HG02588 (cell line): ENCODE measurements at regions not wholly inside any gene's neighbourhood (a gene's known extent, or its start where the extent isn't known, plus 50 kb on each side); places are given as distances from the start of the nearest gene placed in this dataset.
"Not testable (repeated sequence)": the region's sequence is repeated elsewhere in the genome, so short reads cannot be mapped to it uniquely, and the experiment has no call there.

ENCODE experiments used
- ATAC-seq: cut with Tn5 transposase; IDR thresholded peaks from one replicate; pipeline ENCODE4 v1.9.1; 2021; ENCODE audit warnings: mild to moderate bottlenecking, moderate library complexity; ENCODE audit not compliant: unreplicated experiment

DNA sequence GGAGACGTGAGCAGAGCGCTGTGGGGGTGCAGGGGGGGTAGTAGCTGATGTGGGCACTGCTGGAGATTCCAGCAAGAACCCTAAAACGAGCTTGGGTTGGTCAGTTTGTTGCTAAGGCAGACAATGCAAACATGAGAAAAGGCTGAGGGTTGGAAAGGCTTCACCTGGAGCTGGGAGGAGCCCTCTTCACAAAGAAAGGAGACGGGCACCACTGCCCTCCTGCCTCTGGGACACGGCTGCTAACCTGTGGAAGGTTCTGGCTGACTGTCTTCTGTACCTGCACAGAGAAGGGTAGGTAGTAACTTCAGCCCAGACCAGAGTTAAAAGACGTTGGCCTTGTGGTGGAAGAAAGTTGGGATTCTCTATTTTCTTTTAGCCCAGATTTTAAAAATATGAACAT is 108.7 kb downstream of the SUCLA2 start:
- ATAC-seq, result no peak

DNA sequence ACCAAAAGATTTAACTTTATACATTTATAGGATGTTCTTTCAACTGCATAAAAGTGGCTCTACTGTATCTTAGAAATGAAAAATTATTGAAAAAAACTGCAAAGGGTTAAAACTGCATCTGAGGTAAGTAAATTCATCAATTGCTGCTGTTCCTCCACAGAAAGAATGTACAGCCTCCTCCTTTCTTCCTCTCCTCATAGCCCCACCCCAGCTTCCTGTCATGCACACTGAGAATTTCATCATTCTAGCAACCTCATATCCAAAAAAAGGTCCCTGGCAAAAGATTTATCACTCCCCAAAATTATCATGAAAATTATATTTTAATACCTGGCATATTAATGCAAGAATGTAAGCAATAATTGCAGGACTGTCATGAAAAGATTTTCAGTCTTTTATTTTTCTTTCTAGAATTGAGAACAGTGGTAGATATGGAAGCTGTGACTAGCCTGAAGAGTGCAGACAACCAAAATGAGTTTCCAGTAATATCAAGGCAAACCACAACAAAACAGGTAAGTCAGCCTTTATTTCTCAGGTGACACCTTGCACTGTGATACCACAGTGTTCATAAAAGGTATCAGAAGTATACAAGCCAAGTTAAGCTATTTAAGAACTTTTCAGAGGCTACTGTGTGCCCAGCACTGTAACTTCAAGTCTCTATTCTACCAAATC is 110.8 kb downstream of the SUCLA2 start:
- ATAC-seq, result no peak

GRCh38 chr13:47886314-47886713 is 114.8 kb downstream of the SUCLA2 start:
- ATAC-seq, result no peak

- ATAC-seq, result no peak
These were observed 125.9 kb downstream of the SUCLA2 start for GRCh38 chr13:47875201-47875600.

DNA sequence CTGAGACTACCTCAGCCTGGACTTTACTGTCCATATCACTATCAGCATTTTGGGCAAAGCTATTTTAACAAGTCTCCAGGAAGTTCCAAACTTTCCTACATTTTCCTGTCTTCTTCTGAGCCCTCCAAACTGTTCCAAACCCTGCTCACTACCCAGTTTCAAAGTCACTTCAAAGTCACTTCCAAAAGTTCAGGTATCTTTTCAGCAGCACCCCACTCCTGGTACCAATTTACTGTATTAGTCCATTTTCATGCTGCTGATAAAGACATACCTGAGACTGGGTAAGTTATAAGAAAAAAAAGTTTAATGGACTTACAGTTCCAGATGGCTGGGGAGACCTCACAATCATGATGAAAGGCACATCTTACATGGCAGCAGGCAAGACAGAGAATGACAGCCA is 127.1 kb downstream of the SUCLA2 start:
- not testable (repeated sequence) for ATAC-seq

DNA sequence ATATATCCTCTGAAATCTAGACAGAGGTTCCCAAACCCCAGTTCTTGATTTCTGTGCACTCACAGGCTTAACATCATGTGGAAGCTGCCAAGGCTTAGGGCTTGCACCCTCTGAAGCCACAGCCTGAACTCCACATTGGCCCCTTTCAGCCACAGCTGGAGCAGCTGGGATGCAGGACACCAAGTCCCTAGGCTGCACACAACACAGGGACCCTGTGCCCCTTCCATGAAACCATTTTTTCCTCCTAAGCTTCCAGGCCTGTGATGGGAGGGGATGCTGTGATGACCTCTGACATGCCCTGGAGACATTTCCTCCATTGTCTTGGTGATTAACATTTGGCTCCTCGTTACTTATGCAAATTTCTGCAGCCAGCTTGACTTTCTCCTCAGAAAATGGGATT is 127.8 kb downstream of the SUCLA2 start:
- ATAC-seq, result not testable (repeated sequence)

GRCh38 chr13:47869776-47870175 is 131.3 kb downstream of the SUCLA2 start:
- no peak for ATAC-seq

DNA sequence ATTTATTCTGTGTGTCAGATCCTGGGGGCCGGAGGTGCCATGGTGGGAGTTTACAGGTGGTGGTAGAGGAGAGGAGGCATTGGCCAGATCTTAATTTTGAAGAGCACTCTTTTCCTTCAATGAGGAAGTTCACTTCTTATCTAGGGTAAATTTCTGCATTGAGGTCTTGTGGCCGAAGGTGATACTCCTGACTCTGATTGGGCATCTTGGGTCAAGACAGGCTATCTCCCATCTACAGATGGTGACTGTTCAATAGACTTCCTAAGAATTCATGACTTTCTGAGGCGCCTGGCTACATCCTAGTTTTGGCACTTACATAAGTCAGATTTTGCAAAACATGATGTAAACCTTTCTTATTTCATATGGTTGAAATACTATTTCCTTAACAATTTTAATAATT is 135.2 kb downstream of the SUCLA2 start:
- ATAC-seq, result no peak

GRCh38 chr13:47862841-47863240 is 138.2 kb downstream of the SUCLA2 start:
- no peak for ATAC-seq

DNA sequence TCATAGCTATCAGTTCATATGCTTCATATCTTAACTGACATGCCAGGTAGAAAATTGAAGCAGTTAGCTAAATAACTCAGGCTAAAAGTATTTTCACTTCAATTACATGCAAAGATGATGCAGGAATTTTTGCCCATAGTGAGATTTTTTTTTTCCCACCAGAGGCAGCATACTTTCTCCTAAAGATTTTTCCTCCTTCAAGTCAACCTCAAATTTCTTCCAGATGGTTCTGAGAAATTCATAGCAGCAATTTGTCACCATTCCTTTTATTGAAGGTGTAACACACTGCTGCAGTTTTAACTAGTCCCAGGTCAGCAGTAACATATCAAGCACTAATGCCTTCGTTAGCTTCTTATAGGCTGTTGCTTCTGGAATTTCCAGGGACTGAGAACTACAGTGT is 141.9 kb downstream of the SUCLA2 start:
- no peak for ATAC-seq

DNA sequence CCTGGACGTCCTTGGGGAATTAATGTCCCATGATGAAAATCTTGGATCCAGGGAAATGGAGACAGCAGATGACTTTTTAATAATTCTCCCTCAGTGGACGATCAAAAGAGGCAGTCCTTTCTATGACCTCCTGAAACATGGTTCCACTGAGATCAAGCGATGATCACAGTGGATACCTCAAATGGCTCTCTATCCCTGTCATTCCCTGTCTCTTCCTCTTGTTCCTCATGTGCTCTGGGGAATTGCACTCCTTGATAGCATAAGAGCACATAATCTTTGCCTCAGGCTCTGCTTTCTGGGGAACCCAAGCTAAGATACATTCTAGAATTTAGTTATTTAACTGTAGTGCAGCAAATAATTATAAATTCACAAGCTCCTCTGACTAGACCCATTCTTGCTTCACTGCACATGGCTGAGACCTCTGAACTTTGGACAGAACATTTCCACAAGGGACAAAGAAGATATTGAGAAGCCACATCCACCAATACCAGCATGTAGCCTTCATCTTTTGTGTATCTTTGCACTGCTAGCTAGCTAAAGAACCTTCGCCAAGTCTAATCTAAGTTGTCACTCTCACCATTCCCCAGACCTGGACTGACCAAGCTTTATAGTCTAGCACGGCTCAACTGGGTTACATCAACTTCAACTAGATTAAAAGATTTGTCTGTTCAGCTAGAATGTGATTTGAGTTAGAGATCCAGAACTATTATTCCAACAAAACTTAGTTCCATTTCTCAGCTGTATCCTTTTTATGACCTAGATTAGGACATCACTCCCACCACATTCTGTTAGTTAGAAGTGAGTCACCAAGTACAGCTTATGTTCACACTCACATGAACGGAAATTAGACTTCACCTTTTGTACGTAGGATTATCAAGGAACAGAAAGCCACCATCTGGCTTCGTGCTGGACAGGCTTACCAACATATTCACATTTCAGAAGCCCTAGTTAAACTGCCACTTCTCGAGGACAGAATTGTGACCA is 142.7 kb downstream of the SUCLA2 start:
- no peak for ATAC-seq

DNA sequence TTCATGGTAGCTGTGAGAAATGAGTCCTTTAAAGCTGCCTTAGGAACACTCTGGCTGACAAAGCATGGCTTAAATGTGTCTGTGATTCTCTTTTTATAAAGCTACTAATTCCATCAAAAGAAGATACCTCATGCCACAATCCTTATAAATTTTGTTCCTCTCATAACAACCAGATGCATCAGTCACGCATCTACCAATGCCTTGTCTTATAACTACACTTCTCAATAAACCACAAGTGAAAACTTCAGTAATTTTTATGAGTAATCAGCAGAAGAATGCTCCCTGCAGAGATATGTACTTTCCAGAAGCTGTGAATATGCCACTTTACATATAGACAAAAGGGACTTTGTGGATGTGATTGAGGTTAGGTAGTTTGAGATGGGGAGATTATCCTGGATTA is 147.8 kb downstream of the SUCLA2 start:
- no peak for ATAC-seq

DNA sequence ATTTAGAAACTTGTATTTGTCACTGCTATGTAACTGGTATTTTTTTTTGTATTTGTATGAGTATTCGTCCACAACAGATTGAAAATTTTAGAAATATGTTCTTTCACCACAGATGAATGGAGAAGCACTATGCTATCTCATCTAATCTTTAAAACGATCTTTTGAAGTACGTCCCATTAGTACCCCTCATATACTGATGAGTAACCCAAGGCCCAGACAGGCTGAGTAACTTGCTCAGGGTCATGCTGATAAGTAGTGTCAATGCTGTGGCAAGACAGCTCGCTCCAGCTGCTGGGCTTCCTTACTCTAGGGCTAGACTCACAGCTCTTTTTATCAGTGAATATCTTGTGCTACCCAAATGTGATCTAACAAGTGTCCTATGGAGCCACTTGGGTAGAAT is 154.2 kb downstream of the SUCLA2 start:
- ATAC-seq, result no peak

- ATAC-seq, result no peak
These were observed 155.1 kb downstream of the SUCLA2 start for GRCh38 chr13:47845981-47846380.

DNA sequence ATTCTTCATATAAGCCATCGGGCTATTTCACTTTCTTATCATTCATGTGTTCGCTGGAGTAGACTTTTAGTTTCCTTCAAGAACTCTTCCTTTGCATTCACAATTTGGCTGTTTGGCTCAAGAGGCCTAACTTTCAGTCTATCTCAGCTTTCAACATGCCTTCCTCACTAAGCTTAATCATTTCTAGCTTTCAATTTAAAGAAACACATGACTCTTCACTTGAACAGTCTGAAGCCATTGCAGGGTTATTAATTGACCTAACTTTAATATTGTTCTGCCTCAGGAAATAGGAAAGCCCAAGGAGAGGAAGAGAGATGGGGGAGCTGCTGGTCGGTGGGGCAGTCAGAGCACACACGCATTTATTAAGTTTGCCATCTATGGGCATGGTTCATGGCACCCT is 158.1 kb downstream of the SUCLA2 start:
- ATAC-seq, result peak; percentile 61

- no peak for ATAC-seq
These were observed 159.9 kb downstream of the SUCLA2 start for GRCh38 chr13:47841151-47841550.

- no peak for ATAC-seq
These were observed 163.2 kb downstream of the SUCLA2 start for GRCh38 chr13:47837906-47838305.

DNA sequence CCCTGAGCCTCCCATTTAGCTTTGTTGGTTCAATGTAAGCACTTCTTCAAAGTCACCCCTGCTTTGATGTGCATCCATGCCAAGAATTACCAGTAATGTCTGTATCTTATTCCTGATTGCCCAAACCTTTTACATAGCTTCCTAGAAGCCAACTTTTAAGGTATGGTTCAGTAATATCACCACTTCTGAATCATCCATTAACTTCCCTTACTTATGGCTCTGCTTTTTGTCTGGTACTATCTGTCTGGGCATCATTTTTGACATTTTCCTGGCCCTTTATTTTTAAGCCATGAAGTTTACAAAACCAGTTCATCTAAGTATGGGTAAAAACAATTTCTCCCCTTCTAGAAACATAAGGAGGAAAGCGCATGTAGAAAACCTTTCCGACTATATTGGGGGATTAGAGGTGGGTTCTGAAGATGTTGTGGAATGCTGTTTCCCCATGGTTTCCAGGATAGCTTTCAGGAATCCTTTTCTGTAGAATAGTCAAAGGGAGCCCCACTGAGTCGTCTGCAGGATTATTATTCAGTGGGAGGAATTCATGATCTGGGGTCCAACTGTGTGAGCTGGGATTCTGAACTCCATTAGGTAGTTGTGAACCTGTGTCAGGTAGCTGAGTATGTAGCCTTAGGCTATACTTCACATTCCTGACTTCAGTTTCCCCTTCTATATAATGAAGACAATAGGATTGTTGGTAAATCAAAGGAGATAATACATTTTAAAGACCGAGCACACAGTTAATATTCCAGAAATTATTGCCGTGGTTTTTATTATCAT is 163.8 kb downstream of the SUCLA2 start:
- ATAC-seq, result no peak

GRCh38 chr13:47835470-47836228 is 165.4 kb downstream of the SUCLA2 start:
- ATAC-seq, result no peak

GRCh38 chr13:47832458-47832972 is 168.6 kb downstream of the SUCLA2 start:
- no peak for ATAC-seq
